ENCODE measurements at regions not wholly inside any gene's neighbourhood (a gene's known extent, or its start where the extent isn't known, plus 50 kb on each side); places are given as distances from the start of the nearest gene placed in this dataset.
"Not testable (repeated sequence)": the region's sequence is repeated elsewhere in the genome, so short reads cannot be mapped to it uniquely, and the experiment has no call there.

DNA sequence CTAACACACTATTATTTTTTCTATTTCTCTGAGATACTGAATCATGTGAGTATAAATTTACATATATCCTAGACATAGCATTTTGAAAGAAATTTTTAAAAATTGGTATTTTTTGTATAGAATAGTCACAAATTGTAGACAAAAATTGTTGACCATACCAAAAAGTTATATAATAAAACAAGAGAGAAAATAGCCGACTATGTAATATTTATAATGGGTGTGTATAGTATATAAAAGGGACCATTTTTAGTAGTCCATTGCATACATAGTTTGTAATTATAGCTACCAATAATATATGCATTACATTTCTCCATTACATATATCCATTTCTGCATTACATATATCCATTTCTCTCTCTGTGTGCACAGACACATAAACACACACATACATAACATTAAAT is 590.2 kb downstream of the TMTC2 start:
- intact Hi-C loops (cut with DNase I), result no loop called here

DNA sequence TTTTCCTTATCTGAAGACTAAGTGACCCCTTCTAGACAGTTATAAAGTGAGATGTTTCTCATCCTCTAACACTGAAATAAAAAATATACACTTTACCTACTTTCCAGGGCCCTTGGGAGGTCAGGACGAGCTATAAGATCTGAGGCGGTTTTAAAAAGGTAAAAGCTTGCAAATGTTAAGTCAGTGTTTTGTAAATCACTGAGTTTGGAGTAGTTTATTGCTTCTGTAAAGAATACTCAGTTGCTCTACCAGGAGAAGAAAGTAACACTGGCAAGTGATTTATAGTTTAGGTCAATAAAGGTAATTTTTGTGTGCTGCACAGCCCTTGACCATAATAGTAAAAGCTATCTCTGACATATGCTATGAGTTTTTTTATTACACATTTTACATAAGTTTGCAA is 584.5 kb downstream of the TMTC2 start:
- ATAC-seq (ENCODE audit: low FRiP score), result no peak
- H3K27me3 ChIP-seq (ENCODE audit: control insufficient read depth in 1 of 2, insufficient read depth in 2 of 2, low read length in 1 of 2), result no peaks in the 10 kb centered on the region
- WGBS, 2 donors, result 66 to 68% methylated on average over 2 of the region's 2 CpGs
- no peak overlapping the region for H3K27ac ChIP-seq (ENCODE audit: low read depth in 1 of 2, low read length in 2 of 2)
- intact Hi-C loops (cut with DNase I), result no loop called here
- DNase-seq, result no peak
- H3K4me1 ChIP-seq (ENCODE audit: control insufficient read depth in 1 of 2, insufficient read depth in 2 of 2, low read length in 2 of 2), result no peaks in the 10 kb centered on the region
- no peak overlapping the region for H3K4me3 ChIP-seq (ENCODE audit: low read length in 2 of 2)
- H3K9me3 ChIP-seq (ENCODE audit: control insufficient read depth, low read length), result no peaks in the 10 kb centered on the region
- no peaks in the 10 kb centered on the region for H3K36me3 ChIP-seq (ENCODE audit: control insufficient read depth in 1 of 2, insufficient read depth in 2 of 2, low read length in 1 of 2)

More for the DNA sequence above, 590.2 kb downstream of the TMTC2 start:
- Histone ChIP-seq H3K4me1 (ENCODE audit: control insufficient read depth in 1 of 2, insufficient read depth in 2 of 2, low read length in 2 of 2) (no peaks in the 10 kb centered on the region), H3K27me3 (ENCODE audit: control insufficient read depth in 1 of 2, insufficient read depth in 2 of 2, low read length in 1 of 2) (no peaks in the 10 kb centered on the region), H3K27ac (ENCODE audit: low read depth in 1 of 2, low read length in 2 of 2) (no peak overlapping the region), H3K36me3 (ENCODE audit: control insufficient read depth in 1 of 2, insufficient read depth in 2 of 2, low read length in 1 of 2) (no peaks in the 10 kb centered on the region), H3K4me3 (ENCODE audit: low read length in 2 of 2) (no peak overlapping the region), H3K9me3 (ENCODE audit: control insufficient read depth, low read length) (no peaks in the 10 kb centered on the region)
- 92 to 98% methylated on average over 1 of the region's 1 CpG for WGBS, 2 donors
- ATAC-seq (ENCODE audit: low FRiP score) (no peak), DNase-seq (no peak)

DNA sequence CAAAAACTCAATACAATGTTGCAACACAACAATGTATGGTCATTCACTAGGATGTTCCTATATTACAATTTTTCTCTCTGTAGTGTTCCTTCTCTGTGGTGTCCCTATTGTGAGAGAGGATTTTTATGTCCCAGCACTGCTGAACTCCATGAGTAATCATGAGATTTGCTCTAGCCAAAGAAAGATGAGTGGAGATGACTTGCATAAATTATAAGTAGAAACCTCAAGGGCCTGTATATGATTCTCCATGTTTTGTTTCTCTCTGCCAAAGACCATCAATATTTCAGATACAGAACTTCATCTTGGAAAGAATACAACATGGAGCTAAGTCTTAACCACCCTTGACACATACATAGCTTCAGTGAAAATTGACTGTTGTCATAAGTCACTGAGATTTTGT is 579.1 kb downstream of the TMTC2 start:
- H3K27me3 ChIP-seq (ENCODE audit: control insufficient read depth in 1 of 2, insufficient read depth in 2 of 2, low read length in 1 of 2), result no peaks in the 10 kb centered on the region
- H3K36me3 ChIP-seq (ENCODE audit: control insufficient read depth in 1 of 2, insufficient read depth in 2 of 2, low read length in 1 of 2), result no peaks in the 10 kb centered on the region
- H3K27ac ChIP-seq (ENCODE audit: low read depth in 1 of 2, low read length in 2 of 2), result no peak overlapping the region
- ATAC-seq (ENCODE audit: low FRiP score), result no peak
- H3K4me3 ChIP-seq (ENCODE audit: low read length in 2 of 2), result no peak overlapping the region
- no peaks in the 10 kb centered on the region for H3K9me3 ChIP-seq (ENCODE audit: control insufficient read depth, low read length)
- DNase-seq, result no peak
- H3K4me1 ChIP-seq (ENCODE audit: control insufficient read depth in 1 of 2, insufficient read depth in 2 of 2, low read length in 2 of 2), result no peaks in the 10 kb centered on the region
- intact Hi-C loops (cut with DNase I), result no loop called here

DNA sequence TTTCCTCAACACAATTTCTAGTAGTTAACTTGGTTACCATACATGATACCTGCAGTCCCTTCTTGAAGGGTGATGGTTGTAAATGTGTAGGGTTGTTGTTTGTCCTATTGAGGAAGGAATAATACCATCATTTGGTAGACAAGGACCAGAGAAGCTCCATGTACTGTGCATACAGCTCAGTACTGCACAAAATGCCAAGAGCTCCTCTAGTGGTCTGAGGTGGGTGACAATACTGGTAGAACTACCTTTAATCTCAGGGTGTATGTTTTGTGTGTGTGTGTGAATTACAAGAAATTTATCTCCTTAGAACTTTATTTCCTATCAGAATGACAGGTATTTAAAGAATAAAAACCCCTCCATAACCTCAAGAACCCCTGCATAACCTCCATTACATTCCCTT is 575.3 kb downstream of the TMTC2 start:
- intact Hi-C loops (cut with DNase I), result no loop called here
- DNase-seq, result no peak
- Histone ChIP-seq H3K36me3 (ENCODE audit: control insufficient read depth in 1 of 2, insufficient read depth in 2 of 2, low read length in 1 of 2) (no peaks in the 10 kb centered on the region), H3K27ac (ENCODE audit: low read depth in 1 of 2, low read length in 2 of 2) (no peak overlapping the region), H3K9me3 (ENCODE audit: control insufficient read depth, low read length) (no peaks in the 10 kb centered on the region), H3K27me3 (ENCODE audit: control insufficient read depth in 1 of 2, insufficient read depth in 2 of 2, low read length in 1 of 2) (no peaks in the 10 kb centered on the region), H3K4me3 (ENCODE audit: low read length in 2 of 2) (no peak overlapping the region), H3K4me1 (ENCODE audit: control insufficient read depth in 1 of 2, insufficient read depth in 2 of 2, low read length in 2 of 2) (no peaks in the 10 kb centered on the region)
- ATAC-seq (ENCODE audit: low FRiP score), result no peak

DNA sequence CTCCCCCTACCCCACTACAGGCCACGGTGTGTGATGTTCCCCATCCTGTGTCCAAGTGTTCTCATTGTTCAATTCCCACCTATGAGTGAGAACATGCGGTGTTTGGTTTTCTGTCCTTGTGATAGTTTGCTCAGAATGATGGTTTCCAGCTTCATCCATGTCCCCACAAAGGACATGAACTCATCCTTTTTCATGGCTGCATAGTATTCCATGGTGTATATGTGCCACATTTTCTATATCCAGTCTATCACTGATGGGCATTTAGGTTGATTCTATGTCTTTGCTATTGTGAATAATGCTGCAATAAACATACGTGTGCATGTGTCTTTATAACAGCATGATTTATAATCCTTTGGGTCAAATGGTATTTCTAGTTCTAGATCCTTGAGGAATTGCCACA is 573.4 kb downstream of the TMTC2 start:
- WGBS, 2 donors, result 92 to 100% methylated on average over 3 of the region's 3 CpGs
- ATAC-seq (ENCODE audit: low FRiP score); DNase-seq; H3K9me3 ChIP-seq (ENCODE audit: control insufficient read depth, low read length); H3K27ac ChIP-seq (ENCODE audit: low read depth in 1 of 2, low read length in 2 of 2); H3K4me1 ChIP-seq (ENCODE audit: control insufficient read depth in 1 of 2, insufficient read depth in 2 of 2, low read length in 2 of 2); H3K27me3 ChIP-seq (ENCODE audit: control insufficient read depth in 1 of 2, insufficient read depth in 2 of 2, low read length in 1 of 2); H3K4me3 ChIP-seq (ENCODE audit: low read length in 2 of 2); H3K36me3 ChIP-seq (ENCODE audit: control insufficient read depth in 1 of 2, insufficient read depth in 2 of 2, low read length in 1 of 2); intact Hi-C loops (cut with DNase I): not testable (repeated sequence)

DNA sequence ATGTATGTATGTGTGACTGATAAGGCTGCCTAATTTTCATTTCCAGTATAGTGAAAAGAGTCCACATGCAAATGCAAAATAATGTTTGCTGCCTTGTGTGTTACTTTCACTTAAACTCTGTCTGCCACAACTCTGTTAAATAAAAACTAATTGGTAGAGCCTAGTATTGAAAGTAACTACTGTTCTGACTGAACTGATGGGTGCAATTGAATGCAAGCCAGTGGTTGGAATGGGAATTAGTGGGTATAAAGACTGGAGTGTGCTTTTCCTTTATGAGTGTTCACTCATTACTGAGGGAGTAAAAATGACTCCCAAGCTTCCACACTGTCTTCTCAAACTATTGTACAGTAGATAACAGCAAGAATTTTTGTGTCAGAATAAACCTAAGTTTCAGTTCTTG is 571.0 kb downstream of the TMTC2 start:
- no peaks in the 10 kb centered on the region for H3K4me1 ChIP-seq (ENCODE audit: control insufficient read depth in 1 of 2, insufficient read depth in 2 of 2, low read length in 2 of 2)
- no peaks in the 10 kb centered on the region for H3K36me3 ChIP-seq (ENCODE audit: control insufficient read depth in 1 of 2, insufficient read depth in 2 of 2, low read length in 1 of 2)
- H3K27me3 ChIP-seq (ENCODE audit: control insufficient read depth in 1 of 2, insufficient read depth in 2 of 2, low read length in 1 of 2), result no peaks in the 10 kb centered on the region
- H3K4me3 ChIP-seq (ENCODE audit: low read length in 2 of 2), result no peak overlapping the region
- intact Hi-C loops (cut with DNase I), result no loop called here
- ATAC-seq (ENCODE audit: low FRiP score) (no peak), DNase-seq (no peak)
- H3K9me3 ChIP-seq (ENCODE audit: control insufficient read depth, low read length), result peaks cover 1% of the 10 kb centered on the region
- no peak overlapping the region for H3K27ac ChIP-seq (ENCODE audit: low read depth in 1 of 2, low read length in 2 of 2)

DNA sequence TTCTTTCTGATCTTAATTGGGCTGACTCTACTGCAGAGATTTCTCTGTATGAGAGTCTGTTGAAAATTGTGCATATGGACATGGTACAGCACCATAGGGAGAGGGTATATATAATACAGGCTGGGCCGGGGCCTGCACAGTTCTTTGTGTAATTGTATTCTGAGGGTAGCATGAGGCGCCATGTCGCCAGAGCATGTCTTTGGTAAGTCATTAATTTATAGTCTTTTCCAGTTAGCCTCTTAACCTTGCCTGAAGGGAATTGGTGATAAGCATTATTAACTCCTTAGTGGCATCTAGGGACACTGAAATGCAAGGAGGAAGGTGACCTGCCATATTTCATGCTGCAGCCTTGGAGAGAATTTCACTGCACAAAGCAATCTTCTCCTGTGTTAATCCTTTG is 569.9 kb downstream of the TMTC2 start:
- H3K27ac ChIP-seq (ENCODE audit: low read depth in 1 of 2, low read length in 2 of 2), result no peak overlapping the region
- no peak for ATAC-seq (ENCODE audit: low FRiP score)
- 82 to 87% methylated on average over 3 of the region's 3 CpGs for WGBS, 2 donors
- H3K36me3 ChIP-seq (ENCODE audit: control insufficient read depth in 1 of 2, insufficient read depth in 2 of 2, low read length in 1 of 2), result no peaks in the 10 kb centered on the region
- no peaks in the 10 kb centered on the region for H3K27me3 ChIP-seq (ENCODE audit: control insufficient read depth in 1 of 2, insufficient read depth in 2 of 2, low read length in 1 of 2)
- H3K4me1 ChIP-seq (ENCODE audit: control insufficient read depth in 1 of 2, insufficient read depth in 2 of 2, low read length in 2 of 2), result no peaks in the 10 kb centered on the region
- H3K4me3 ChIP-seq (ENCODE audit: low read length in 2 of 2), result no peak overlapping the region
- H3K9me3 ChIP-seq (ENCODE audit: control insufficient read depth, low read length), result peaks cover 1% of the 10 kb centered on the region
- no peak for DNase-seq
- intact Hi-C loops (cut with DNase I), result no loop called here

DNA sequence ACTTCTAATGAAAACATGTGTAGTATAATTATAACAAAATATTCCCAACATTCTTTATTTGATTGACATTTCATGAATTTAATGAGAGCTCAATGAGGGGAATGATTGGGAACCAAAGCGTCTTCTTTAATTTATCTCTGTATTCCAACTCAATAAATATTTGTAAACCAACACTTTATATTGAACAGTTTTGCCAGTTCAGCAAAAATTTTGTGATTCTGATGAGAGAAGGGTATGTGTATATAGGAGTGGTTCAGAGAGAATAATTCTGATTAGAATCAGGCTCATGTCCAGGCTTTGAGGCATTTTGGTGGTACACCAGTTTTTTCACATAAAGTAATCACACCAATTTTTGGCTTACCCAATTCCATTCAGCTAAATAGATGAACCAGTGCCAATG is 564.2 kb downstream of the TMTC2 start:
- Histone ChIP-seq H3K9me3 (ENCODE audit: control insufficient read depth, low read length) (peaks cover 1% of the 10 kb centered on the region), H3K27me3 (ENCODE audit: control insufficient read depth in 1 of 2, insufficient read depth in 2 of 2, low read length in 1 of 2) (no peaks in the 10 kb centered on the region), H3K4me3 (ENCODE audit: low read length in 2 of 2) (no peak overlapping the region), H3K4me1 (ENCODE audit: control insufficient read depth in 1 of 2, insufficient read depth in 2 of 2, low read length in 2 of 2) (no peaks in the 10 kb centered on the region), H3K27ac (ENCODE audit: low read depth in 1 of 2, low read length in 2 of 2) (no peak overlapping the region), H3K36me3 (ENCODE audit: control insufficient read depth in 1 of 2, insufficient read depth in 2 of 2, low read length in 1 of 2) (no peaks in the 10 kb centered on the region)
- WGBS, 2 donors, result 95 to 96% methylated on average over 1 of the region's 1 CpG
- ATAC-seq (ENCODE audit: low FRiP score) (no peak), DNase-seq (no peak)
- intact Hi-C loops (cut with DNase I), result no loop called here

DNA sequence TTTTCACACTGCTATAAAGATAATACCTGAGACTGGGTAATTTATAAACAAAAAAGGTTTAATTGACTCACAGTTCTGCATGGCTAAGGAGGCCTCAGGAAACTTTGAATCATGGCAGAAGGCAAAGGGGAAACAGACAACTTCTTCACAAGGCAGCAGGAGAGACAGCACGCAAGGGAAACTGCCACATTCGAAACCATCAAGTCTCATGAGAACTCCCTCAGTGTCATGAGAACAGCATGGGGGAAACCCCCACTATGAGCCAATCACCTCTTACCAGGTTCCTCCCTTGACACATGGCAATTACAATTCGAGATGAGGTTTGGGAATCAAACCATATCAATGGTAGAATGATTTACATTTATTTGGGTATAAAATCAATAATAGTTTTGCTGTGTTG is 558.5 kb downstream of the TMTC2 start:
- Histone ChIP-seq H3K9me3 (ENCODE audit: control insufficient read depth, low read length) (no peaks in the 10 kb centered on the region), H3K27me3 (ENCODE audit: control insufficient read depth in 1 of 2, insufficient read depth in 2 of 2, low read length in 1 of 2) (no peaks in the 10 kb centered on the region), H3K27ac (ENCODE audit: low read depth in 1 of 2, low read length in 2 of 2) (no peak overlapping the region), H3K4me3 (ENCODE audit: low read length in 2 of 2) (no peak overlapping the region), H3K4me1 (ENCODE audit: control insufficient read depth in 1 of 2, insufficient read depth in 2 of 2, low read length in 2 of 2) (no peaks in the 10 kb centered on the region), H3K36me3 (ENCODE audit: control insufficient read depth in 1 of 2, insufficient read depth in 2 of 2, low read length in 1 of 2) (no peaks in the 10 kb centered on the region)
- DNase-seq, result no peak
- no peak for ATAC-seq (ENCODE audit: low FRiP score)
- WGBS, 2 donors, result 96 to 97% methylated on average over 3 of the region's 3 CpGs
- intact Hi-C loops (cut with DNase I), result no loop called here

DNA sequence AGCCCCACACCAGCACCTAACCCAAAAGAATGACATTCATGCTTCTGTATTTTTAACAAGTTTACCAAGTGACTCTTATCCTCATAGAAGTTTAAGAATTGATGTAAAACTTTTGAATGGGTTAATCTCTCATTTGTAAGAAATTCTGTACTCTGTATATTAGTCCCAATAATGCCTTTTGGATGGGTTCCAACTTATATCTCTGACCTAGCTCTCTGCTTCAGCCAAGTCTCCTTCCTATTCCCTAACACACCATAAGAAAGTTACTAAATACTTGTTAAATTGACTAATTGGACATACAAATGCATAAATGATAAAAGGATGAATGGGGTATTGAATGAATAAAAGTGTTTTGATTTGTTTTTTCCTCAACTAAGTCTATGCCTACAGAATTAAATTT is 557.3 kb downstream of the TMTC2 start:
- intact Hi-C loops (cut with DNase I), result no loop called here
- Histone ChIP-seq H3K36me3 (ENCODE audit: control insufficient read depth in 1 of 2, insufficient read depth in 2 of 2, low read length in 1 of 2) (no peaks in the 10 kb centered on the region), H3K4me1 (ENCODE audit: control insufficient read depth in 1 of 2, insufficient read depth in 2 of 2, low read length in 2 of 2) (no peaks in the 10 kb centered on the region), H3K4me3 (ENCODE audit: low read length in 2 of 2) (no peak overlapping the region), H3K9me3 (ENCODE audit: control insufficient read depth, low read length) (no peaks in the 10 kb centered on the region), H3K27ac (ENCODE audit: low read depth in 1 of 2, low read length in 2 of 2) (no peak overlapping the region), H3K27me3 (ENCODE audit: control insufficient read depth in 1 of 2, insufficient read depth in 2 of 2, low read length in 1 of 2) (no peaks in the 10 kb centered on the region)
- no peak for ATAC-seq (ENCODE audit: low FRiP score)
- DNase-seq, result no peak
